DMS 273 treated with DMSO at 0.1 percent for 48 hours (cell line): ENCODE measurements at regions not wholly inside any gene's neighbourhood (a gene's known extent, or its start where the extent isn't known, plus 50 kb on each side); places are given as distances from the start of the nearest gene placed in this dataset.
A peak's percentile ranks its signal among the peaks of the same experiment; 100 is the strongest.

Source experiments
- DNase-seq: peaks from one replicate; lab custom pipeline; 2025; lab: John Stamatoyannopoulos, UW

- no peak for DNase-seq
These were observed 135.7 kb upstream of the SEL1L start for GRCh38 chr14:81669308-81669707.

- DNase-seq = peak; percentile 47
These were observed 140.3 kb upstream of the SEL1L start for GRCh38 chr14:81673930-81674329.

- DNase-seq = no peak
These were observed 142.7 kb upstream of the SEL1L start for GRCh38 chr14:81676395-81676794.

GRCh38 chr14:81676879-81677278 is 143.2 kb upstream of the SEL1L start:
- DNase-seq = no peak

GRCh38 chr14:81677736-81678135 is 144.1 kb upstream of the SEL1L start:
- DNase-seq = no peak

- no peak for DNase-seq
These were observed 145.6 kb upstream of the SEL1L start for GRCh38 chr14:81679226-81679625.

GRCh38 chr14:81681541-81681940 is 147.9 kb upstream of the SEL1L start:
- peak; percentile 96 for DNase-seq

GRCh38 chr14:81682134-81682533 is 148.5 kb upstream of the SEL1L start:
- no peak for DNase-seq

GRCh38 chr14:81682701-81683100 is 149.0 kb upstream of the SEL1L start:
- DNase-seq = peak; percentile 41

- DNase-seq = no peak
These were observed 151.0 kb upstream of the SEL1L start for GRCh38 chr14:81684696-81685095.

- DNase-seq = no peak
These were observed 152.9 kb upstream of the SEL1L start for GRCh38 chr14:81686512-81686911.

GRCh38 chr14:81691931-81692330 is 158.3 kb upstream of the SEL1L start:
- DNase-seq = no peak

GRCh38 chr14:81694419-81694818 is 160.8 kb upstream of the SEL1L start:
- DNase-seq = no peak

GRCh38 chr14:81709681-81710080 is 176.0 kb upstream of the SEL1L start:
- DNase-seq = no peak

GRCh38 chr14:81710232-81710845 is 176.7 kb upstream of the SEL1L start:
- DNase-seq = peak; percentile 38

GRCh38 chr14:81715731-81716130 is 182.1 kb upstream of the SEL1L start:
- no peak for DNase-seq

GRCh38 chr14:81716953-81717352 is 183.3 kb upstream of the SEL1L start:
- DNase-seq = no peak

- no peak for DNase-seq
These were observed 190.3 kb upstream of the SEL1L start for GRCh38 chr14:81723956-81724355.

GRCh38 chr14:81727218-81727617 is 193.6 kb upstream of the SEL1L start:
- no peak for DNase-seq

- DNase-seq = no peak
These were observed 194.8 kb upstream of the SEL1L start for GRCh38 chr14:81728447-81728846.

- DNase-seq = no peak
These were observed 196.0 kb upstream of the SEL1L start for GRCh38 chr14:81729622-81730021.

GRCh38 chr14:81737938-81738337 is 204.3 kb upstream of the SEL1L start:
- no peak for DNase-seq

GRCh38 chr14:81738946-81739659 is 205.4 kb upstream of the SEL1L start:
- no peak for DNase-seq

- DNase-seq = no peak
These were observed 210.0 kb upstream of the SEL1L start for GRCh38 chr14:81743605-81744004.
